Stimulated activated CD4-positive, alpha-beta T cell treated with anti-CD3 and anti-CD28 coated beads, Interleukin-1b, Interleukin-23, amount 100 ng/mL, for 4 hours (primary cell): ENCODE measurements at regions not wholly inside any gene's neighbourhood (a gene's known extent, or its start where the extent isn't known, plus 50 kb on each side); places are given as distances from the start of the nearest gene placed in this dataset.

Experiments used
- DNase-seq, 2 donors: peaks; one replicate each; pipeline ENCODE4 v3.0.0-alpha.2; 2020; ENCODE audit warnings: low read depth in 2 of 2

DNA sequence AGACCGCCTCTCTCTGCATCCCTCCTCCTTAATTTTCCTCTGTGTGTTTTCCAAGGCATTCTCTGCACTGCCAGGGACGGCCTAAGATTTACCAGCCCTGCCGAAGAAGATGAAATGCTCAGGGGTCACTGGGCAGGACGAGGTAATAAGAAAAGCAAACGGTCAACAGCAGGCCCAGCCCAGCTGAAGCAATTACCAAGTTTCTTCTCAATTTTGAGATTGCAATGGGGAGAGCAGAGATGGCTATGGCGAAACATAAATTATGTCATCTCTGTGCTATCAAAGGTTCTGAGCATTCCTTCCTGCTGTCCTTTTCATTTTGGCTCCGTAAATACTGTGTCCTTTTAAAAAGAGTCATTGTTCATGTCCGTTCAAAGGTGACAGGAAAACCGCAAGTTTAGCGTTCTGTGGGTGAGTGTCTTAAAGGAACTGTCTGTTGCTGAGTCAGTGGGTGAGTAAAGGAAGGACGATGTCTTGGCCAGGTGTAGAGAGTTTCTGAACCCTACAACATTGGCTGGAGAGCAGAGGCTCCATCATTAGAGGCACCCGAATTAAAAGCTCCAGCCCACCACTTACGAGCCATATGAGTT lies 753.9 kb upstream of the EEF2KMT start:
- DNase-seq, result no peak

DNA sequence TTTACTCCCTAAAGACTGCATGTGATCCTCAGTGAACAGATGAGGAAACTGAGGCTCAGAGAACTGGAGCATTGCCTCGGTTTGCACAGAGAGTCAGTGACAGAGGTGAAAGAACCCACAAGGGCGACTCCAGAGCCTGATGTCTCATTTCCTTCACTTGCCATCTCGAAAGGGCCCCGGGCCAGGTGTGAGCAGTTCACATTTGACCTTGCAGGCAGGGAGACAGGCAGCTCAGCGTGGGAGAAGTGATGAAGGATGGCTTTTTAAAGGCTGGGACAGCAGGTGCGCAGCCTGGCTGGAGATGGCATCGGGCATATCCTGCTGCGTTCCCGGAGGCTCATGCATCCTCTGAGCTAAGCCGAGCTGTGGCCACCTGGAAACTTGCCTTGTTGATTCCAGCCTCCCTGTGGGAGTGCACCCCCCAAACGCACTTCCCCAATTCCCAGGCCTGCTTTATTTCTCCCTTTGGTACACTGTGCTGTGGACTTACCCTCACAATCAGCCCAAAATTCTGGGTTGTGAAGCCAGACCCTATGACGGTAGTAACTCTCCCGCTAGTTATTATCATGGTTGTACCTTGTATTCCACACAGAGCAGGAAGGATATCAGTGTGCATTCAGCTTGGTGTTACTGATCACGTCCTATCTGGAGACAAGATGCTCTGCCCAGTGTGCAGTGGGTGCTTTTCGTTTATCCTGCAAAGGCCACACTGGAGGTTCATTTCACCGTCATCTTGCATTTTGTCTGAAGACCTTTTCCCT lies 753.2 kb upstream of the EEF2KMT start:
- no peak for DNase-seq

DNA sequence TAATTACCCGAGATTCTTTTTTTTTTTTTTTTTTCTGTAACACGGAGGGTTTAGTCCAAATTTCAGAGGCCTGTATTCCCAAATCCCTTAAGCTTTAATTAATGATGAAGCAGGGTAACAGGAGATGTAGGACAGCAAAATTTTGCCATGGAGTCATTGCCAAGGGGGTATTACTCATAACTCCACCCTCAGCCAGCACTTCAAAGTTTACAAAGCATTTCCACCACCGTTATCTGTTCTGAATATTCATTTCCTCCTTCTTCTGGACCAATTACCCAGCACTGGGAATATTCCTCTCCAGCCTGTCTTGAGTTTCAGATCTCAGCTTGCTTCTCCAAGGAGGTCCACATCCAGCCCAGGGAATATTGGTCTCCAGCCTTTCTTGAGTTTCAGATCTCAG lies 747.5 kb upstream of the EEF2KMT start:
- no peak for DNase-seq

DNA sequence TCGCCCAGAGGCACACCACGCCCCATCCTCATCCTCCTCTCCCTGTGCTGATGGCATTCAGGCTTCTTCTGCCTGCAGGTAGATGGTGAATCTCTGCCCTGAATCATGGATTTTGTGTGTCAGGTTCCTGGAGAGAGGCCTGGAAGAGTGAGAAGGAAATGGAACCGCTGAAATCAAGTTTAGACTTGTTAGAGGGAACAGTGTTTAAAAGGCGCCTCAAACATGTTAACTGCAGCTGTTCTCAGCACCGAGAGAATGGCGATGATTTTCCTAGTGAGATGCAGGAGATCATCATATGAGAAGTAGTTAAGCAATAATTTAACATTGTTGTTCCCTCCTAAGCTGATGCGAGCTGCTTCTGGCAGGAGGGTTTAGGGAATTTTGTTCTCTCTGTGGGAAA lies 744.4 kb upstream of the EEF2KMT start:
- no peak for DNase-seq

DNA sequence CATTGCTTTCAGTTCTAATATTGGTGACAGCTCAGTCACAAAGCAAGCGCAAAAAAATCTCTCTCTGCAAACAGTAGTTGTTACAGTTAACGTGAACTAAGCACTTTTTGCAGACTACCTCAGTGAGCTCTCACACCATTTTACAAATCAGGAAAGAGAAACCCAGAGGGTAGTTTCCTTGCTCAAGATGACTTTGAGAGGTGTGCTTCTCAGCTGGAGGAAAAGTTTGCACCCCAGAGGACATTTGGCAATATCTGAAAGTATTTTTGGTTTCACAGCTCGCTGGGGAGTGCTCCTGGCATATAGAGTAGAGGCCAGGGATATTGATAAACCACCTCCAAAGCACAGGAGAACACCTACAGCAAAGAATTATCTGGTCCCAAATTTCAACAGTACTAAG lies 741.1 kb upstream of the EEF2KMT start:
- no peak for DNase-seq

DNA sequence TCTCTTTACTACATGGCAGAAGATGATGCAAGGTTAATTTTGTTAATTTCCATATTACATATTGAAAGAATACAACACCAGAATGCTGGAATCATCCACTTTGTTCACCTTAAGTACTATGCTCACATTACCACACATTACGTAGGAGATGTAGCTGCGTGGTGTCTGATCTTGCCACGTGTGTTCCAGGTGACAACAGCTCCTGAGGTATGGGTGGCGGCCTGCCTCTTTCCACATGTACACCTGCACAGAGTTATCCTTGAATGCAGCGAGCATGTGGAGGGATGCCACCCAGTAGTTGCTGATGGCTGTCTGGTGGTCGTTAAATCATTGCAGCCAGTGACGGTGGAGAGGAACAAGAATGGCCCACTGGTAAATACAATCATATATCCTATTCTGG lies 740.5 kb upstream of the EEF2KMT start:
- DNase-seq, result no peak

DNA sequence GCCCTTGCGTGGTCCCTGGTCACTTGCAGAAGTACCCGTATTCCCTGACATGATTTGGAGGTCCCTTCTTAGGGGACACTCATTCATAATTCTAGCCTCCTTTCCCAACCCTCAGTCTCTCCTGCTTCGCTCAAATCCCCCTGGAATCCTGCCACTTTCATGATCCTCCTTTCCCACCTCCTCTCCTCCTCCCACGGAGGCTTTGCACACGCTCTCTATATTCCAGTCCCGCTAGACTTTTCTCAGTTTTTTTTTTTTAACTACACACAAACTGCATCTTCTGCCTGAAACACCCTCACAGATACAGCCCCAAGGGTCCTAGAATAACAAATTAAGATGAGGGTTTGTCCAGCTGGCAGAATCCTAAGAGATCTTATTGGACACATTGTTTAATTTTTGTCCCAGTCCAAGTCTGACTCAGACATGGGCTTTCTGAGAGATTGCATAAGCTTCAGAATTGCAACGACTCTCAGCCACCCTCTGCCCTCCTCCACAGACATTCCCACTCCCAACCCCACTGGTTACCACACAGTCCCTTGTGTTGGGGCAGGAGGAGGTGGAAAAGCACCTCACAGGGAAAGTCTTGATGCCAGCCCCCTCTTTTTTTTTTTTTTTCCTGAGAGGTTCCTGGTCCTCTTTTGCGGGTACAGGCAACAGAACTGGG lies 739.5 kb upstream of the EEF2KMT start:
- DNase-seq, result no peak

DNA sequence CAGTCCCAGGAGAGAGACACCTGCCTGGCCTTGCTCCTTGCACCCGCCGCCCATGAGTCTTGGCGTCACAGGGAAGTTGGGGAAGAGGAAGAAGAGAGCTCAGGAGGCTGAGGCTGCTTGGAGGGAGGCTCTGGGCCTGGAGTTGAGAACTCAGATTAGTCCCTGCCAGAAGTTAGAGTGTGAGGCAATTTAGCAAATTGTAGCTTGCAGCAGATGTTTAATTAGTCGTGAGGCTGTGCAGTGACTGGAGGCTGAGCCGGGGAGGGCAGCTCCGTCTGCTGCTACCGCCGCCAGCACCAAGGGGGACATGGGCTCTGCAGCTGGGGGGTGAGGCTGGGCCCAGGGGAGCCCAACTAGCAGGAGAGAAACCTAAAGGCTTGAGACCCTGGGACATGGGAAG lies 738.3 kb upstream of the EEF2KMT start:
- DNase-seq, result no peak

DNA sequence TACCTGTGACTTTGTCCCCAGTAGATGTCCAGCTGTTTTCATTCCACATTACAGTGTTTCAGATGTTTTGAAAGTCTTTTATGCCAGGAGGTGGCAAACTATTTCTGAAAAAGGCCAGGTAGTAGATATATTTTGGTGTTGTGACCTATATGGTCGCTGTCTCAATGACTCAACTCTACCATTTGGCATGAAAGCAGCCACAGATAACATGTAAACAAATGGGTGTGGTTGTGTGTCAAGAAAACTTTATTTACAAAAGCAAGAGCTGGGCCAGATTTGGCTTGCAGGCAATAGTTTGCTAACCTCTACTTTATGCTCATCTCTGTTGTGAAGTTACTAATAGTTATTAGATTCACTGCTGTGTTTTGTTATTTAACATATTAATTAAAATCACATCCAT lies 728.7 kb upstream of the EEF2KMT start:
- DNase-seq, result no peak

DNA sequence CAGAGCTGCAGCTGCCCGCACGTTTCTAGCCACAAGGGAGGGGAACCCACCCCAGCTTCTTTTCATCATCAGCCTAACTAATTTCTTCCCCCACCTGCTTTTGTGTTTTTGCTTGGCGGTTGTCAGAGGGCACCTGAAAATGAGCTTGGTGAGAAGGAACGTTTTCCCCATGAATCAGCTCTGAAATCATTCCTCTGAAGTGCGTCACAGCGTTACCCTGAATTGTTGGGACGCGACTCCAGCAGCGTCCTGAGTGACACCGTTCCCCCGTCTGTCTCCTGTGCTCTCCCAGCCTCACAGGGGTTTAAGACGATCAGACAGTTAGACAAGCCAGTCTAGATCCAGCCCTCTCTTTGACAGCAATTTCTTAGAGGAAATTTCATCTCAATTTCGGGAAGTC lies 722.9 kb upstream of the EEF2KMT start:
- no peak for DNase-seq

DNA sequence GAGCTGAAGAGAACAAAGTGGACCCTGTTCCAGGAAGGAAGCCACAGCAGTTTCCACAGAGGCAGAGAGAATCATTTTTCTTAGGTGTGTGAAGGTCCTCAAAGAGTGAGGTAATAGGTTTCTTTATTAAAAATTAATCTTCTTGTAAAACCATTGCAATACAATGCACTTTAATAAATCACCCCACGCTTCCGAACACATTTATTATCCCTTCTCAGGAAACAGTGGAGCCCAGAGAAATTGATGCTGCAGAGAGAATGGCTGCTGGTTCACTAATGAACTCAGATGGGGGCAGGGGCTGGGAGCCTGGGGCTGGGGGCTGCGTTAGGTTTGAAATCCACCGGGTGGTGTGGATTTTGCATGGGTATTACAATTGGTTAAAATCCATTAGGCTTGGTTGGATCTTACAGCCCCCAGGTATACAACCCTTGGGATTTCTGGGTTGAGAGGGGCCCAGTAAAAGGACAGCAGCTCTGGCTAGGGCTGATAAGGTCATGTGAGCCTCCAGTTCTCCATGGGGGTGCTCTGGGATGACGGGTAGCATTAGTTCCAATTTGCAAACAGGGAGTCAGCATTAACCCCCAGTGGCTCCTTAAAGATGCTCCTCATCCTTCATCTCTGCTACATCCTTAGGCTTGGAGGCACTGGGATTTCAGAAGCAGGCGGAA lies 718.1 kb upstream of the EEF2KMT start:
- no peak for DNase-seq

DNA sequence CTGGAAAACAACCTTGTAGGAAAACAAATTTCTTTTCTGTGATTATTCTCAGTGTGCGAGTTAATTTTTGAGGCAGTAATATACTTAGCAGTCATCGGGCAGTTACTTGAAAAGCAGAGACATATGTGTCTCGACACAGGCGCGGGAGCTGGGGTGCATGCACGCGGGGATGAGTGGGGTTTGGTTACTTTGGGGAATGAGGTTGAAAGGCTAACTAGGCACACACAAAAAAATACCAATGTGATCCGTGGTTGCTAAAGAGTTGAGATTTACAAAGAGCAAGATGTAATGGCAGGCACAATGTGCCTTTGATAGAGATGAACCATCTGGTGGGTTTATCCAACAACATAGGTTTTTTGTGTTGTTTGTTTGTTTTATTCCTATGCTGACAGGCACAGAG lies 703.8 kb upstream of the EEF2KMT start:
- DNase-seq, result no peak

DNA sequence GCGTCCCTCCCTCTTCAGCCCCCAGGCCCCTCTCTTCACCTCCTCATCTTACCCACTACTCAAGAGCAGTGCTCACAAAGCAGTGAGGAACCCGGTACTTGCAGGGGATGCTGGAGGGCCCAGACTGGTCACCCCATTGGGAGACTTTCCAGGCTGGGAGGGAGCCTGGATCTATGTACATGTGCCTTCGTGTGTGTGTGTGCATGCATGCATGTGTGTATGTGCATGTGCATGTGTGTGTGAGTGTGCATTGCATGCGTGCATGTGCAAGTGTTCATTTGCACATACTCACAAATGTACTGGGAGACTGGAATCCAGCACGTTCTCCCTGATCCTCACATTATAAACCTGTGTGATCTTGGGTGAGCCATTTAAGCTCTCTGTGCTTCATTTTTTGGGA lies 696.0 kb upstream of the EEF2KMT start:
- no peak for DNase-seq

DNA sequence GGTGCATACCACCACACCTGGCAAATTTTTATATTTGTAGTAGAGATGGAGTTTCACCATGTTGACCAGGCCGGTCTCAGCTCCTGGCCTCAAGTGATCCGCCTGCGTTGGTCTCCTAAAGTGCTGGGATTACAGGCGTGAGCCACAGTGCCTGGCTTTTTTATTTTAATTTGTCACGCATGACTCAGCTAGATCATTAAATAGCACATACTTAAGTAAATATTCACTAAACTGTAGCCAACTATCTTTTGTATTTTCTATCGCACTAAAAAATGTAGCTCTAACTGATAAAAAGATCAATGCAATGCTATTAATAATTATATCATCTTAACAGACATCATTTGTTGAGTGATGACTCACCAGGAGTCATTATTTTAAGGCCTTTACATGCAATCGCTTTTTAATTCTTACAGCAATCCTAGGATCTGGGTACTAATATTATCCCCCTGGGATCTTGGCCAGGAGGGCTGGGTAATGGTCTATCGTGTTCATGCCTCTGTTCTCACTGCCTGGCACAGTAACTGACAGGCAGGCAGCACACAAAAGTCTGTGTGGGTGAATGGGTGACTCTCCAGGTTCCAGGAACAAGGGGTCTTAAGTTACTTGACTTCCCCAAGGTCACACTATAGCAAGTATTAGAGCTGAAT lies 693.5 kb upstream of the EEF2KMT start:
- DNase-seq, result no peak

DNA sequence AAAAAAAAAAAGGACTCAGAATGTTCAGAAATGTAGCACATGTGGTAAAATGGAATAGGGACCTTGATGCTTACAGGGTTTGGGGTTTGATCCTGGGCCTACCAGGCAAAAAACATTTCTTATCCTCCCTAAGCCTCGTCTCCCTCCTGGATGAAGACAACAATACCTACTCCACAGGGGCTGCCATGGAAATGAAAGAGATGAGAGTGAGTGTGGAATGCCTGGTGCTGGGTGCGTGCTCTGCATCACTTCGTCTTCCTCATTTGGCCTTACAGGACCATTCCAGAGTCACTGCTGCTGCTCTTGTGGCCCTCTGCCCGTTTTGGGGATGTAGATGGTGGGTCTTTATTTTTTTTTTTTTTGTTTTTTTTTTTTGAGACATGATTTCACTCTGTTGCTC lies 692.9 kb upstream of the EEF2KMT start:
- DNase-seq, result no peak

DNA sequence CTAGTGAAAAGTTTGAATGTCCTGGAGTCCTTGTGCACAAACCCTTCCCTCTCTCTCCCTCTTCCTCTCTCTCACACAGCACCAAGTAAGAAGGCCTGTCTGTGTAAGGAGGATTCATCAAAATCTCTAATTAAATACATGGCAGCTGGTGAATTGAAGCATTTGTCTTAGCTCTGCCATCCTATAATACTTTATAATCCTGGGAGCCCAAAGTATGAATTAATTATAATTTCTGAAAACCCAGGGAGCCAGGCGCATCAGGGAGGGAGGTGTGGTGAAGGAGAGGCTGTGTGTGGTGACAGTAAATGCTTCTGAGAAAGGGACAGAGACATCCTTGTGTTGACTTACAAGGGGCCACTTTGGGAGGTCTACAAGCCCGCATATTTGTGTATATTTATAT lies 691.4 kb upstream of the EEF2KMT start:
- no peak for DNase-seq

DNA sequence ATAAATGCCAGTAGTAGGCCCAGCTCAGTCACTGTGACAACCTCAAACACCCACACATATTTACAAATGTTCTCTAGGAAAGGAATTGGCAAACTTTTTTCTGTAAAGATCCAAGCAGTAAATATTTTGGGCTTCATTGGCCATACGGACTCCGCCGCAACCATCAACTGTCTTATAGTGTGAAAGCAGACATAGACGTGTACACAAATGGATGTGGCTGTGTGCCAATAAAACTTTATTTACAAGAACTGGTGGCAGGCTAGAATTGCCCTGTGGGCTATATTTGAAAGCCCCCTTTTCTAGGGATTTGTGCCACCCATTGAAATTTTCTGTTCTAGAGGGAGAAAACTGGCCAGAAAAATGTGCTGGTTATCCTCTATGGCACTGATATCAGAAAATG lies 683.8 kb upstream of the EEF2KMT start:
- DNase-seq, result no peak

DNA sequence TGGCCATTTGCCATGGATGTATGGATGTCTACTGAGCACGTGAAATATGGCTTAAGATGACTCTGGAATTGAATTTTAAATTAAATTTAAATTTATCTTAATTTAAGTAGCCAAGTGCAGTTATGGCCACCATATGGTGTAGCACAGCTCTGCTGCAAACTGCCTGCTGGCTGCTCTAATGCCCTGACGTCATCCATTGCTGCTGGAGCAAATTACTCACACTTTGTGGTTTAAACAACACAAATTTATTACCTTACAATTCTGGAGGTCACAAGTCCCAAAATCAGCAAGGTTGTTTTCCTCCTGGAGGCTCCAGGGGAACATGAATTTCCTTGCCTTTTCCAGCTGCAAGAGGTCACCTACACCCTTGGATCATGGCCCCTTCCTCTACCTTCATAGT lies 679.3 kb upstream of the EEF2KMT start:
- no peak for DNase-seq

DNA sequence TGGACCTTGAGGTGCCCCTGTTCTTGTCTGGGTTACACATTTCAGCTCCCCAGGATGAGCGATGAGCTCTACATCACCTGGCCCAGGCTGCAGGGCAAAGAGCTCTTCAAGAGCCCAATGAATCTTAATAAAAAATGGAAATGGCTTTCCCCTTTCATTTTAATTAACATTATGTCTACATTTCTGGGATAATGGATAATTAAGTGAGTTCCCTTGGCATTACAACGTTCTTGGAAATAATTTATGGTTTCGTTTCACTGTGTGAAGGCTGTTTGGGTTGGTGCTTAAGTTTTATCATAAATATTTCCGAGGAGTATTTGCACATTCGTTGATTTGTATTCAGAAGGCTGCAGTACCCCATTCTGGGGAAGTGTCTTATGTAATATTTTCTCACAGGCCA lies 678.3 kb upstream of the EEF2KMT start:
- no peak for DNase-seq

DNA sequence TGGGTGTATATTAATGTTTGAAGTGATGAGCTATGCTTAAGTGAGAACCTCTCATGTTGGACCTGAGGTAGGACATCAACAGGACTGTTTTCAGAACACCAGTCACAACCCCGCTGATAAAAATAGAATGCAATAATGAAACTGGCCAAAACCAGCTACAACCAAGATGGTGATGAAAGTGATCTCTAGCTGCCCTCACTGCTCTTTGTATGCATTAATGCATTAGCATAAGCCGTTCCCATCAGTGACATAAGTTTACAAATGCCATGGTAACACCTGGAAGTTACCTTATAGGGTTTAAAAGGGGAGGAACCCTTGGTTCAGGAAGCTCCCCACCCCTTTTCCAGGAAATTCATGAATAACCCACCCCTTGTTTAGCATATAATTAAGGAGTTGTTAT lies 672.5 kb upstream of the EEF2KMT start:
- DNase-seq, result no peak

DNA sequence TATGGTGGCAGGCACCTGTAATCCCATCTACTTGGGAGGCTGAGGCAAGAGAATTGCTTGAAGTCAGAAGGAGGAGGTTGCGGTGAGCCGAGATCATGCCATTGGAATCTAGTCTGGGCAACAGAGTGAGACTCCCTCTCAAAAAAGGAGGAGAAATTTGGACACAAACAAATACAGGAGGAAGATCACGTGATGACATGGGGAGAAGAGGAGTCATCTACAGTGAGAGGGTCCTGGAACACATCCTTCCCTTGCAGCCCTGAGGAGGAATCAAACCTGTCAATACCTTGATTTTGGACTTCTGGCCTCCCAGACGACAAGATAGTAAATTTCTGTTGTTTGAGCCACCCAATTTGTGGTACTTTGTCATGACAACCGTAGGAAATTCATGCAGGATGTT lies 671.9 kb upstream of the EEF2KMT start:
- no peak for DNase-seq

DNA sequence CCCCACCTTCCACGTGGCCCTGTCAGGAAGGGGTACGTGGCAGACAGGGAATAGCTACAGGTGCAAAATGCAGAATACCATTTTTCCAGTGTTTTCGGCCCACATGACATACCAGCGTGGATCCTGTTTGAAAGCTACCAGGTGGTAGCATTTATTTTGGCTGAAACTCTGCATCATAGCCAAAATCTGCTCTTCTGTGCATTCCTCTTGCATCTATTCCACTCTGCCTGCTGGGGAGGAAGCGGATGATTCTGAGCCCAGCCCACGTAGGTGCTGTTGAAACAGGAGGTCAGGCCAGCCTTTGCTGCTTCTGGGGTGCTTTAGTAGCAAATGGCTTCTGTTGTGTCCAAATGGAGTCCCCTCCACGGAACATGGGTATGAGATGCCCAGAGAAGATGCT lies 670.9 kb upstream of the EEF2KMT start:
- DNase-seq, result no peak
